Fibroblast of lung (primary cell): ENCODE measurements at regions not wholly inside any gene's neighbourhood (a gene's known extent, or its start where the extent isn't known, plus 50 kb on each side); places are given as distances from the start of the nearest gene placed in this dataset.

Experiments used
- DNase-seq, 2 donors: peaks; one replicate each; pipeline versions ENCODE4 v3.0.0 to v3.0.0-alpha.2; 2010; ENCODE audit warnings: low read depth in 2 of 2
- H2AFZ ChIP-seq: 2 replicates; pipeline ENCODE4 v1.5.1; 2012; ENCODE audit warnings: low read length, control low read depth, inconsistent platforms
- H3K27ac ChIP-seq: 2 replicates; pipeline ENCODE4 v1.5.1; 2011; ENCODE audit warnings: low read length, control low read depth; ENCODE audit not compliant: insufficient read depth
- H3K27me3 ChIP-seq: 2 replicates; pipeline ENCODE4 v1.5.1; 2011; ENCODE audit warnings: mild to moderate bottlenecking, low read length; ENCODE audit not compliant: control insufficient read depth, insufficient read depth
- H3K36me3 ChIP-seq: 2 replicates; pipeline ENCODE4 v1.5.1; 2011; ENCODE audit warnings: low read length; ENCODE audit not compliant: control insufficient read depth, insufficient read depth
- H3K4me1 ChIP-seq: 2 replicates; pipeline ENCODE4 v1.5.1; 2011; ENCODE audit warnings: low read length; ENCODE audit not compliant: control insufficient read depth, insufficient read depth; ENCODE audit errors: extremely low read depth
- H3K4me2 ChIP-seq: 2 replicates; pipeline ENCODE4 v1.5.1; 2011; ENCODE audit warnings: low read length, control low read depth; ENCODE audit not compliant: insufficient read depth; ENCODE audit errors: extremely low read depth
- H3K4me3 ChIP-seq, 4 experiments: fragments of 200-600 bp in 1 of 4; sonication (generic) in 1 of 4; replicated peaks in 1 of 4; 2 replicates each; pipeline ENCODE4 v1.5.1; 2011 to 2016; ENCODE audit warnings: low read length in 4 of 4, low read depth in 3 of 4, mild to moderate bottlenecking in 3 of 4, control low read depth in 2 of 4, inconsistent platforms in 1 of 4, mixed read lengths in 1 of 4; ENCODE audit not compliant: insufficient read depth in 1 of 4; ENCODE audit errors: control extremely low read depth in 1 of 4
- H3K79me2 ChIP-seq: 2 replicates; pipeline ENCODE4 v1.5.1; 2012; ENCODE audit warnings: mild to moderate bottlenecking, low read length, inconsistent platforms; ENCODE audit not compliant: control insufficient read depth, insufficient read depth
- H3K9ac ChIP-seq: 2 replicates; pipeline ENCODE4 v1.5.1; 2011; ENCODE audit warnings: mild to moderate bottlenecking, low read length, control low read depth; ENCODE audit not compliant: insufficient read depth
- H3K9me3 ChIP-seq: 2 replicates; pipeline ENCODE4 v1.5.1; 2012; ENCODE audit warnings: low read depth, low read length; ENCODE audit not compliant: control insufficient read depth, insufficient read depth
- H4K20me1 ChIP-seq: 2 replicates; pipeline ENCODE4 v1.5.1; 2011; ENCODE audit warnings: low read length; ENCODE audit not compliant: control insufficient read depth, insufficient read depth; ENCODE audit errors: extremely low read depth
- EZH2 ChIP-seq: IDR thresholded peaks from 2 replicates; pipeline ENCODE4 v1.5.1; 2012; ENCODE audit warnings: low read length, control low read depth, mild to moderate bottlenecking; ENCODE audit errors: missing control alignments
- TF ChIP-seq, protein P1 (sequence below), 2 donors: IDR thresholded peaks in 1 of 2; conservative IDR thresholded peaks in 1 of 2; 1 replicate in 1 of 2; 2 replicates in 1 of 2; pipeline ENCODE4 v1.5.1; 2011 to 2012; ENCODE audit warnings: low read length in 2 of 2, control low read depth in 1 of 2, inconsistent platforms in 1 of 2, low read depth in 1 of 2, mild to moderate bottlenecking in 1 of 2

DNA sequence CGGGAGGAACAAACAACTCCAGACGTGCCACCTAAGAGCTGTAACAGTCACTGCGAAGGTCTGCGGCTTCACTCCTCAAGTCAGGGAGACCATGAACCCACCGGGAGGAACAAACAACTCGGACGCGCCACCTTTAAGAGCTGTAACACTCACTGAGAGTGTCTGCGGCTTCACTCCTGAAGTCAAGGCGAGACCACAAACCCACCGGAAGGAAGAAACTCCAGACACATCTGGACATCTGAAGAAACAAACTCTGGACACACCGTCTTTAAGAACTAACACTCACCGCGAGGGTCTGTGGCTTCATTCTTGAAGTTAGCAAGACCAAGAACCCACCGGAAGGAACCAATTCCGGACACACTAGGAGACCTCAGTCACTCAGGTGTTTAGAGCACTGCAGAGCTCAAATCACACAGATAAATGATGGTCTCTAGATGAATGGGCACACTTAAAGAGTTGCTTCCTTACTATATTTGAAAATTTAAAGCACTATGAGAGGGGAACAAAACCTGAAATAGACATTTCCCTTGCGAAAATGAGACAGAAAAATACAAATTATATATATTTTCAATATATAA, 587.7 kb upstream of the ADGRL4 start:
- Histone ChIP-seq H3K9ac (no peak overlapping the region), H2AFZ (no peak overlapping the region), H4K20me1 (no peaks in the 10 kb centered on the region), H3K27ac (no peak overlapping the region), H3K4me1 (no peaks in the 10 kb centered on the region), H3K4me3 (no peak overlapping the region), H3K36me3 (no peaks in the 10 kb centered on the region), H3K9me3 (no peaks in the 10 kb centered on the region), H3K27me3 (no peaks in the 10 kb centered on the region), H3K79me2 (no peaks in the 10 kb centered on the region), H3K4me2 (no peak overlapping the region)
- no peak for TF ChIP-seq EZH2
- TF ChIP-seq, protein P1, sequence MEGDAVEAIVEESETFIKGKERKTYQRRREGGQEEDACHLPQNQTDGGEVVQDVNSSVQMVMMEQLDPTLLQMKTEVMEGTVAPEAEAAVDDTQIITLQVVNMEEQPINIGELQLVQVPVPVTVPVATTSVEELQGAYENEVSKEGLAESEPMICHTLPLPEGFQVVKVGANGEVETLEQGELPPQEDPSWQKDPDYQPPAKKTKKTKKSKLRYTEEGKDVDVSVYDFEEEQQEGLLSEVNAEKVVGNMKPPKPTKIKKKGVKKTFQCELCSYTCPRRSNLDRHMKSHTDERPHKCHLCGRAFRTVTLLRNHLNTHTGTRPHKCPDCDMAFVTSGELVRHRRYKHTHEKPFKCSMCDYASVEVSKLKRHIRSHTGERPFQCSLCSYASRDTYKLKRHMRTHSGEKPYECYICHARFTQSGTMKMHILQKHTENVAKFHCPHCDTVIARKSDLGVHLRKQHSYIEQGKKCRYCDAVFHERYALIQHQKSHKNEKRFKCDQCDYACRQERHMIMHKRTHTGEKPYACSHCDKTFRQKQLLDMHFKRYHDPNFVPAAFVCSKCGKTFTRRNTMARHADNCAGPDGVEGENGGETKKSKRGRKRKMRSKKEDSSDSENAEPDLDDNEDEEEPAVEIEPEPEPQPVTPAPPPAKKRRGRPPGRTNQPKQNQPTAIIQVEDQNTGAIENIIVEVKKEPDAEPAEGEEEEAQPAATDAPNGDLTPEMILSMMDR (conservative IDR thresholded peaks at IDR 0.05 in 1 of 2, IDR thresholded peaks at IDR 0.05 in 1 of 2; ENCODE audit: low read depth in 1 of 2, low read length in 2 of 2) = no peak
- DNase-seq = no peak

GRCh38 chr1:79592707-79593106, 586.2 kb upstream of the ADGRL4 start:
- Histone ChIP-seq H3K9ac (no peak overlapping the region), H3K36me3 (no peaks in the 10 kb centered on the region), H2AFZ (no peak overlapping the region), H3K27ac (no peak overlapping the region), H3K4me1 (no peaks in the 10 kb centered on the region), H3K79me2 (no peaks in the 10 kb centered on the region), H3K4me2 (no peak overlapping the region), H4K20me1 (no peaks in the 10 kb centered on the region), H3K4me3 (no peak overlapping the region), H3K27me3 (no peaks in the 10 kb centered on the region), H3K9me3 (no peaks in the 10 kb centered on the region)
- DNase-seq = no peak
- TF ChIP-seq, protein P1 (conservative IDR thresholded peaks at IDR 0.05 in 1 of 2, IDR thresholded peaks at IDR 0.05 in 1 of 2; ENCODE audit: low read depth in 1 of 2, low read length in 2 of 2) = no peak
- TF ChIP-seq EZH2 = no peak

GRCh38 chr1:79588719-79589118, 582.2 kb upstream of the ADGRL4 start:
- H3K27me3 ChIP-seq = no peaks in the 10 kb centered on the region
- H4K20me1 ChIP-seq = no peaks in the 10 kb centered on the region
- H3K4me2 ChIP-seq = no peak overlapping the region
- TF ChIP-seq, protein P1 (conservative IDR thresholded peaks at IDR 0.05 in 1 of 2, IDR thresholded peaks at IDR 0.05 in 1 of 2; ENCODE audit: low read depth in 1 of 2, low read length in 2 of 2) = no peak
- TF ChIP-seq EZH2 = no peak
- no peak overlapping the region for H3K4me3 ChIP-seq
- H3K36me3 ChIP-seq = no peaks in the 10 kb centered on the region
- H2AFZ ChIP-seq = no peak overlapping the region
- H3K9ac ChIP-seq = no peak overlapping the region
- no peak overlapping the region for H3K27ac ChIP-seq
- no peaks in the 10 kb centered on the region for H3K79me2 ChIP-seq
- no peaks in the 10 kb centered on the region for H3K9me3 ChIP-seq
- no peak for DNase-seq
- no peaks in the 10 kb centered on the region for H3K4me1 ChIP-seq
